Motor neuron (in vitro differentiated cells): ENCODE measurements at regions not wholly inside any gene's neighbourhood (a gene's known extent, or its start where the extent isn't known, plus 50 kb on each side); places are given as distances from the start of the nearest gene placed in this dataset.

Source experiments
- ATAC-seq, 8 experiments: fragments of 200-7000 bp; cut with Tn5 transposase; replicated peaks in 6 of 8; 2 replicates each; pipeline ENCODE4 v1.8.0; 2021; ENCODE audit warnings: mild to moderate bottlenecking in 8 of 8, moderate library complexity in 8 of 8
- H3K27ac ChIP-seq, 2 donors: fragments of 250-450 bp; sonication (Bioruptor Pico); 2 replicates each; pipeline ENCODE4 v1.9.0; 2021; ENCODE audit warnings: antibody characterized with exemption in 2 of 2, mild to moderate bottlenecking in 2 of 2, moderate library complexity in 1 of 2
- H3K4me1 ChIP-seq, 2 donors: fragments of 250-450 bp; sonication (Bioruptor Pico); replicated peaks in 1 of 2; 2 replicates each; pipeline ENCODE4 v1.6.1; 2021; ENCODE audit warnings: antibody characterized with exemption in 2 of 2, mild to moderate bottlenecking in 2 of 2, moderate library complexity in 1 of 2
- H3K4me3 ChIP-seq, 5 donors: fragments of 250-450 bp; sonication (Bioruptor Pico); 2 replicates each; pipeline ENCODE4 v1.9.0; 2021; ENCODE audit warnings: antibody characterized with exemption in 5 of 5, mild to moderate bottlenecking in 5 of 5, moderate library complexity in 4 of 5
- WGBS, 10 experiments: fragments of 450-650 bp; shearing (Covaris generic); methylation state at CpG; one replicate each; pipeline ENCODE4 v1.0.0; 2022; 5-methylcytosine and 5-hydroxymethylcytosine counted together
- in situ Hi-C, 9 experiments: fragments of 400-800 bp; cut with MboI; loops; one replicate each; pipeline ENCODE4 v1.15.0; 2021; ENCODE audit warnings: low sequenced_read_pairs in 9 of 9, low pct_unique_long_range_greater_than_20kb in 2 of 9; ENCODE audit not compliant: unreplicated experiment in 9 of 9

- 68 to 100% (median 100%) methylated on average over 1 to 7 of the region's 8 CpGs; no CpG with 5 or more reads in 5 of the 10 experiments for whole genome bisulfite sequencing, 10 experiments
- Histone ChIP-seq H3K27ac (no peak overlapping the region), H3K4me1 (peaks cover 41% of the 10 kb centered on the region in 2 donors), H3K4me3 (no peak overlapping the region)
- in situ Hi-C loops = no loop called here
- no peak for ATAC-seq
These were observed 89.4 kb upstream of the RGMA start for GRCh38 chr15:93178371-93178770.

GRCh38 chr15:93176065-93176464 lies 87.1 kb upstream of the RGMA start:
- Histone ChIP-seq H3K27ac (no peak overlapping the region), H3K4me1 (peaks cover 32 to 33% of the 10 kb centered on the region in 2 donors), H3K4me3 (no peak overlapping the region)
- in situ Hi-C loops = no loop called here
- ATAC-seq = peak in 5 of 8 experiments; percentile 31 to 74 (median 69)
- 0 to 90% (median 8%) methylated on average over 1 to 2 of the region's 4 CpGs; no CpG with 5 or more reads in 3 of the 10 experiments for WGBS, 10 experiments

GRCh38 chr15:93174836-93175235 lies 85.8 kb upstream of the RGMA start:
- ATAC-seq = no peak
- WGBS, 10 experiments = 0 to 100% (median 60%) methylated on average over 1 to 2 of the region's 2 CpGs
- in situ Hi-C loops = no loop called here
- Histone ChIP-seq H3K4me1 (peaks cover 23 to 26% of the 10 kb centered on the region in 2 donors), H3K27ac (no peak overlapping the region), H3K4me3 (no peak overlapping the region)

- in situ Hi-C loops = no loop called here
- Histone ChIP-seq H3K4me3 (no peak overlapping the region), H3K4me1 (peaks cover 20 to 22% of the 10 kb centered on the region in 2 donors), H3K27ac (no peak overlapping the region)
- peak in 6 of 8 experiments; percentile 59 to 84 (median 70) for ATAC-seq
- WGBS, 10 experiments = 0 to 100% (median 60%) methylated on average over 1 to 3 of the region's 3 CpGs; no CpG with 5 or more reads in 1 of the 10 experiments
These were observed 84.4 kb upstream of the RGMA start for GRCh38 chr15:93173369-93173768.

GRCh38 chr15:93171476-93171875 lies 82.5 kb upstream of the RGMA start:
- in situ Hi-C loops = no loop called here
- ATAC-seq = no peak
- H3K4me1 ChIP-seq = peaks cover 24% of the 10 kb centered on the region in 2 donors
- 25 to 93% (median 81%) methylated on average over 2 to 3 of the region's 3 CpGs; no CpG with 5 or more reads in 1 of the 10 experiments for WGBS, 10 experiments
- H3K4me3 ChIP-seq = no peak overlapping the region
- H3K27ac ChIP-seq = no peak overlapping the region

- in situ Hi-C loops = no loop called here
- no peak for ATAC-seq
- H3K4me3 ChIP-seq = no peak overlapping the region
- H3K4me1 ChIP-seq = peaks cover 24 to 27% of the 10 kb centered on the region in 2 donors
- WGBS, 10 experiments = 0 to 100% (median 77%) methylated on average over 1 to 6 of the region's 6 CpGs
- no peak overlapping the region for H3K27ac ChIP-seq
These were observed 81.3 kb upstream of the RGMA start for GRCh38 chr15:93170329-93170728.

GRCh38 chr15:93168910-93169309 lies 79.9 kb upstream of the RGMA start:
- Histone ChIP-seq H3K4me1 (peaks cover 23 to 29% of the 10 kb centered on the region in 2 donors), H3K27ac (no peak overlapping the region), H3K4me3 (no peak overlapping the region)
- WGBS, 10 experiments = 0 to 100% (median 80%) methylated on average over 1 to 2 of the region's 2 CpGs; no CpG with 5 or more reads in 1 of the 10 experiments
- peak in 3 of 8 experiments; percentile 51 to 59 (median 57) for ATAC-seq
- in situ Hi-C loops = no loop called here

- H3K4me3 ChIP-seq = no peak overlapping the region
- WGBS, 10 experiments = 0 to 83% (median 51%) methylated on average over 1 to 3 of the region's 4 CpGs; no CpG with 5 or more reads in 6 of the 10 experiments
- H3K4me1 ChIP-seq = peaks cover 23 to 29% of the 10 kb centered on the region in 2 donors
- ATAC-seq = peak in 2 of 8 experiments; percentile 30 to 36
- H3K27ac ChIP-seq = no peak overlapping the region
- in situ Hi-C loops = no loop called here
These were observed 78.3 kb upstream of the RGMA start for GRCh38 chr15:93167291-93167690.

- no peak for ATAC-seq
- peaks cover 23 to 29% of the 10 kb centered on the region in 2 donors for H3K4me1 ChIP-seq
- WGBS, 10 experiments = 60 to 73% (median 67%) methylated on average over 1 to 2 of the region's 8 CpGs; no CpG with 5 or more reads in 7 of the 10 experiments
- H3K27ac ChIP-seq = peak overlapping the region in 1 of 2 donors; percentile 45
- no peak overlapping the region for H3K4me3 ChIP-seq
- in situ Hi-C loops = no loop called here
These were observed 77.7 kb upstream of the RGMA start for GRCh38 chr15:93166675-93167074.

- Histone ChIP-seq H3K4me3 (no peak overlapping the region), H3K27ac (peak overlapping the region; percentile 45 to 86), H3K4me1 (peaks cover 24 to 32% of the 10 kb centered on the region in 2 donors)
- 20 to 65% (median 51%) methylated on average over 1 to 6 of the region's 10 CpGs; no CpG with 5 or more reads in 2 of the 10 experiments for WGBS, 10 experiments
- in situ Hi-C loops = no loop called here
- peak in 5 of 8 experiments; percentile 73 to 86 (median 85) for ATAC-seq
These were observed 76.9 kb upstream of the RGMA start for GRCh38 chr15:93165734-93166470.

GRCh38 chr15:93164409-93164808 lies 75.4 kb upstream of the RGMA start:
- in situ Hi-C loops = no loop called here
- Histone ChIP-seq H3K27ac (no peak overlapping the region), H3K4me1 (peaks cover 27 to 40% of the 10 kb centered on the region in 2 donors), H3K4me3 (no peak overlapping the region)
- no peak for ATAC-seq
- WGBS, 10 experiments = 78 to 93% (median 80%) methylated on average over 2 to 5 of the region's 5 CpGs; no CpG with 5 or more reads in 4 of the 10 experiments

GRCh38 chr15:93162560-93162959 lies 73.5 kb upstream of the RGMA start:
- no peak overlapping the region for H3K4me3 ChIP-seq
- ATAC-seq = no peak
- H3K4me1 ChIP-seq = peaks cover 27 to 35% of the 10 kb centered on the region in 2 donors
- in situ Hi-C loops = no loop called here
- 45 to 100% (median 91%) methylated on average over 1 to 4 of the region's 5 CpGs; no CpG with 5 or more reads in 3 of the 10 experiments for WGBS, 10 experiments
- H3K27ac ChIP-seq = no peak overlapping the region

- ATAC-seq = peak in 2 of 8 experiments; percentile 39 to 84
- in situ Hi-C loops = no loop called here
- no peak overlapping the region for H3K27ac ChIP-seq
- WGBS, 10 experiments = 10 to 83% (median 67%) methylated on average over 1 to 3 of the region's 5 CpGs; no CpG with 5 or more reads in 7 of the 10 experiments
- no peak overlapping the region for H3K4me3 ChIP-seq
- H3K4me1 ChIP-seq = peaks cover 4 to 13% of the 10 kb centered on the region in 2 donors
These were observed 70.9 kb upstream of the RGMA start for GRCh38 chr15:93159930-93160329.
